H1 (cell line): ENCODE measurements at regions not wholly inside any gene's neighbourhood (a gene's known extent, or its start where the extent isn't known, plus 50 kb on each side); places are given as distances from the start of the nearest gene placed in this dataset.
"Not testable (repeated sequence)": the region's sequence is repeated elsewhere in the genome, so short reads cannot be mapped to it uniquely, and the experiment has no call there.

Experiments used
- CTCF ChIA-PET: fragments of 300-600 bp; sonication (Branson Sonifier 250); formaldehyde crosslinking; loops from one replicate; lab custom pipeline; 2021; ENCODE audit not compliant: partially characterized antibody; lab: Charles Lee
- POLR2A ChIA-PET: fragments of 300-600 bp; sonication (Branson Sonifier 250); formaldehyde crosslinking; loops from one replicate; lab custom pipeline; 2021; ENCODE audit warnings: inconsistent platforms; ENCODE audit not compliant: partially characterized antibody; lab: Charles Lee
- DNase-seq, 2 experiments: peaks; one replicate each; pipeline versions ENCODE4 v3.0.0 to v3.0.0-alpha.2; 2010 to 2022; ENCODE audit warnings: low spot score in 2 of 2, low read depth in 1 of 2, mixed read lengths in 1 of 2
- FAIRE-seq: peaks from 2 replicates; lab custom pipeline; 2011; peaks lifted over from hg19 to GRCh38; lab: Jason Lieb, UNC
- H2AFZ ChIP-seq: 2 replicates; pipeline ENCODE4 v1.8.1; 2012; ENCODE audit warnings: low read length, inconsistent platforms
- H2AK5ac ChIP-seq: 2 replicates; pipeline ENCODE4 v1.6.1; 2013; ENCODE audit warnings: low read depth, low read length
- H2BK120ac ChIP-seq: replicated peaks from 2 replicates; pipeline ENCODE3; 2013; ENCODE audit warnings: low read depth, low read length, inconsistent platforms
- H2BK12ac ChIP-seq: 2 replicates; pipeline ENCODE4 v1.6.1; 2013; ENCODE audit warnings: low read depth, low read length
- H2BK15ac ChIP-seq: 2 replicates; pipeline ENCODE4 v1.6.1; 2013; ENCODE audit warnings: low read length
- H2BK20ac ChIP-seq: 2 replicates; pipeline ENCODE4 v1.6.1; 2013; ENCODE audit warnings: low read length
- H2BK5ac ChIP-seq: 2 replicates; pipeline ENCODE4 v1.6.1; 2013; ENCODE audit warnings: low read depth, low read length
- H3K14ac ChIP-seq: 2 replicates; pipeline ENCODE4 v1.6.1; 2013; ENCODE audit warnings: inconsistent platforms; ENCODE audit not compliant: insufficient read length
- H3K18ac ChIP-seq: 2 replicates; pipeline ENCODE4 v1.6.1; 2013; ENCODE audit warnings: low read length; ENCODE audit errors: extremely low read depth
- H3K23ac ChIP-seq: 2 replicates; pipeline ENCODE4 v1.6.1; 2013; ENCODE audit warnings: inconsistent platforms; ENCODE audit not compliant: insufficient read length
- H3K23me2 ChIP-seq: 2 replicates; pipeline ENCODE4 v1.6.1; 2013; ENCODE audit warnings: low read depth, low read length
- H3K27ac ChIP-seq: 2 replicates; pipeline ENCODE4 v1.6.1; 2011; ENCODE audit warnings: low read depth, low read length, inconsistent platforms
- H3K27me3 ChIP-seq, 4 experiments: replicated peaks in 1 of 4; 1 replicate in 1 of 4; 2 replicates in 3 of 4; pipeline versions ENCODE4 v1.6.1 to v1.8.1; 2011 to 2013; ENCODE audit warnings: low read length in 3 of 4, mild to moderate bottlenecking in 3 of 4, inconsistent platforms in 2 of 4, mixed read lengths in 2 of 4, moderate library complexity in 1 of 4; ENCODE audit not compliant: control insufficient read depth in 3 of 4, insufficient read depth in 3 of 4; ENCODE audit errors: extremely low read depth in 1 of 4
- H3K36me3 ChIP-seq, 4 experiments: 2 replicates each; pipeline versions ENCODE4 v1.6.1 to v1.8.1; 2011 to 2013; ENCODE audit warnings: mild to moderate bottlenecking in 4 of 4, low read length in 3 of 4, moderate library complexity in 2 of 4, control low read depth in 1 of 4, inconsistent platforms in 1 of 4; ENCODE audit not compliant: insufficient read depth in 4 of 4, control insufficient read depth in 2 of 4
- H3K4ac ChIP-seq: replicated peaks from 2 replicates; pipeline ENCODE3; 2013; ENCODE audit warnings: low read length, low read depth, mixed read lengths, inconsistent platforms; ENCODE audit not compliant: insufficient read length
- H3K4me1 ChIP-seq, 4 experiments: replicated peaks in 1 of 4; 1 replicate in 1 of 4; 2 replicates in 3 of 4; pipeline versions ENCODE4 v1.6.1 to v1.8.1; 2011 to 2013; ENCODE audit warnings: low read length in 3 of 4, inconsistent platforms in 2 of 4, mixed read lengths in 1 of 4; ENCODE audit not compliant: insufficient read depth in 4 of 4, control insufficient read depth in 3 of 4
- H3K4me2 ChIP-seq, 2 experiments: 2 replicates each; pipeline versions ENCODE4 v1.6.1 to v1.8.1; 2011 to 2013; ENCODE audit warnings: low read depth in 2 of 2, low read length in 2 of 2, control low read depth in 1 of 2, inconsistent platforms in 1 of 2, mild to moderate bottlenecking in 1 of 2; ENCODE audit not compliant: insufficient read depth in 1 of 2
- H3K4me3 ChIP-seq, 4 experiments: fragments of 200-600, 300-600 bp in 1 of 4; sonication (generic), shearing (Covaris generic), sonication (Bioruptor Twin) in 1 of 4; 2 replicates each; pipeline versions ENCODE4 v1.5.1 to v1.8.1; 2011 to 2016; ENCODE audit warnings: low read length in 4 of 4, low read depth in 3 of 4, control low read depth in 2 of 4, inconsistent platforms in 2 of 4, mild to moderate bottlenecking in 2 of 4, mixed read lengths in 1 of 4, moderate library complexity in 1 of 4; ENCODE audit not compliant: insufficient read depth in 2 of 4; ENCODE audit errors: extremely low read depth in 1 of 4
- H3K56ac ChIP-seq: replicated peaks from 2 replicates; pipeline ENCODE3; 2013; ENCODE audit warnings: low read depth, mild to moderate bottlenecking, mixed read lengths, low read length, inconsistent platforms; ENCODE audit not compliant: insufficient read length
- H3K79me1 ChIP-seq: 2 replicates; pipeline ENCODE4 v1.6.1; 2013; ENCODE audit warnings: low read depth, low read length, control low read depth
- H3K79me2 ChIP-seq, 2 experiments: 2 replicates each; pipeline versions ENCODE4 v1.6.1 to v1.8.1; 2012 to 2013; ENCODE audit warnings: low read length in 2 of 2, mild to moderate bottlenecking in 2 of 2, inconsistent platforms in 1 of 2; ENCODE audit not compliant: insufficient read depth in 2 of 2, control insufficient read depth in 1 of 2
- H3K9ac ChIP-seq, 4 experiments: replicated peaks in 1 of 4; 1 replicate in 1 of 4; 2 replicates in 3 of 4; pipeline versions ENCODE4 v1.6.1 to v1.8.1; 2011 to 2013; ENCODE audit warnings: low read depth in 3 of 4, low read length in 3 of 4, control low read depth in 2 of 4, mild to moderate bottlenecking in 2 of 4, moderate library complexity in 2 of 4, inconsistent platforms in 1 of 4; ENCODE audit errors: extremely low read depth in 1 of 4
- H3K9me3 ChIP-seq, 2 experiments: 2 replicates each; pipeline versions ENCODE4 v1.6.1 to v1.8.1; 2012 to 2013; ENCODE audit warnings: mild to moderate bottlenecking in 2 of 2, moderate library complexity in 2 of 2, control low read depth in 1 of 2, inconsistent platforms in 1 of 2, low read depth in 1 of 2, low read length in 1 of 2, mixed read lengths in 1 of 2; ENCODE audit not compliant: insufficient read depth in 2 of 2
- H4K20me1 ChIP-seq, 2 experiments: replicated peaks in 1 of 2; 2 replicates each; pipeline versions ENCODE3 to v1.8.1; 2011 to 2013; ENCODE audit warnings: inconsistent platforms in 2 of 2, low read length in 2 of 2, mild to moderate bottlenecking in 1 of 2; ENCODE audit not compliant: insufficient read depth in 2 of 2, control insufficient read depth in 1 of 2
- H4K5ac ChIP-seq: 2 replicates; pipeline ENCODE4 v1.6.1; 2013; ENCODE audit warnings: low read length, low read depth, mixed read lengths, inconsistent platforms; ENCODE audit not compliant: insufficient read length
- H4K8ac ChIP-seq: 2 replicates; pipeline ENCODE4 v1.8.0; 2013; ENCODE audit warnings: mild to moderate bottlenecking, moderate library complexity, low read length, inconsistent platforms; ENCODE audit not compliant: insufficient read depth; ENCODE audit errors: extremely low read depth
- H4K91ac ChIP-seq: replicated peaks from 2 replicates; pipeline ENCODE3; 2013; ENCODE audit warnings: low read length, mixed read lengths, inconsistent platforms; ENCODE audit not compliant: insufficient read length
- WGBS, 2 experiments: shearing (Covaris generic) in 1 of 2; methylation state at CpG; one replicate each; pipeline versions ENCODE4 v1.1.6 to v1.1.7; 2013 to 2015; ENCODE audit warnings: low lambda C conversion rate in 2 of 2, mixed read lengths in 2 of 2, inconsistent platforms in 1 of 2, low coverage in 1 of 2, missing lambda C conversion rate in 1 of 2; ENCODE audit not compliant: insufficient replicate concordance in 2 of 2, insufficient coverage in 1 of 2, insufficient read length in 1 of 2; ENCODE audit errors: extremely low coverage in 1 of 2, missing lambda C conversion rate in 1 of 2; 5-methylcytosine and 5-hydroxymethylcytosine counted together

- H3K79me1 ChIP-seq, H3K36me3 ChIP-seq, H2BK20ac ChIP-seq, H4K91ac ChIP-seq, H4K8ac ChIP-seq, H2AFZ ChIP-seq, H3K4me1 ChIP-seq, H2BK12ac ChIP-seq, CTCF ChIA-PET, DNase-seq, H3K56ac ChIP-seq, H3K23ac ChIP-seq, H3K23me2 ChIP-seq, H3K4me3 ChIP-seq, H3K4ac ChIP-seq, H4K5ac ChIP-seq, FAIRE-seq, H4K20me1 ChIP-seq, H3K27me3 ChIP-seq, H3K14ac ChIP-seq, H3K18ac ChIP-seq, H2BK120ac ChIP-seq, H3K4me2 ChIP-seq, H2AK5ac ChIP-seq, H3K9ac ChIP-seq, H2BK15ac ChIP-seq, H3K27ac ChIP-seq, H2BK5ac ChIP-seq, H3K9me3 ChIP-seq, H3K79me2 ChIP-seq: not testable (repeated sequence)
- POLR2A ChIA-PET = interaction anchor here (1.6 to 1.8 kb wide), 2 partner anchors 32 to 40 kb away, joined by 3 to 4 read pairs; no protein-coding TSS in a partner anchor
- WGBS, 2 experiments = 90% methylated on average over 11 of the region's 11 CpGs; no CpG with 5 or more reads in 1 of the 2 experiments
Observed at GRCh38 chr6:27585316-27585715, 112.4 kb upstream of the ZNF184 start.
